NCI-H1105 (cell line): ENCODE measurements at regions not wholly inside any gene's neighbourhood (a gene's known extent, or its start where the extent isn't known, plus 50 kb on each side); places are given as distances from the start of the nearest gene placed in this dataset.
"Not testable (repeated sequence)": the region's sequence is repeated elsewhere in the genome, so short reads cannot be mapped to it uniquely, and the experiment has no call there.

Experiments
- DNase-seq: peaks from one replicate; lab custom pipeline; 2025; lab: John Stamatoyannopoulos, UW

GRCh38 chr7:51929818-51930217, 613.2 kb upstream of the COBL start:
- no peak for DNase-seq

- no peak for DNase-seq
These were observed 611.1 kb upstream of the COBL start for GRCh38 chr7:51927738-51928137.

- no peak for DNase-seq
These were observed 602.0 kb upstream of the COBL start for GRCh38 chr7:51918581-51918980.

GRCh38 chr7:51901489-51901840, 584.9 kb upstream of the COBL start:
- DNase-seq = no peak

- DNase-seq = not testable (repeated sequence)
These were observed 584.3 kb upstream of the COBL start for GRCh38 chr7:51900755-51901488.

GRCh38 chr7:51899611-51900010, 583.0 kb upstream of the COBL start:
- DNase-seq = no peak

- no peak for DNase-seq
These were observed 565.8 kb upstream of the COBL start for GRCh38 chr7:51882412-51882811.

- no peak for DNase-seq
These were observed 564.7 kb upstream of the COBL start for GRCh38 chr7:51881309-51881708.

GRCh38 chr7:51878865-51879264, 562.3 kb upstream of the COBL start:
- no peak for DNase-seq

GRCh38 chr7:51869452-51869851, 552.8 kb upstream of the COBL start:
- no peak for DNase-seq

GRCh38 chr7:51867117-51867516, 550.5 kb upstream of the COBL start:
- DNase-seq = no peak

GRCh38 chr7:51860305-51860704, 543.7 kb upstream of the COBL start:
- DNase-seq = no peak

GRCh38 chr7:51850126-51850525, 533.5 kb upstream of the COBL start:
- DNase-seq = no peak

GRCh38 chr7:51847461-51848134, 531.0 kb upstream of the COBL start:
- DNase-seq = no peak

- DNase-seq = not testable (repeated sequence)
These were observed 522.5 kb upstream of the COBL start for GRCh38 chr7:51839130-51839529.

GRCh38 chr7:51827631-51828030, 511.0 kb upstream of the COBL start:
- DNase-seq = no peak

GRCh38 chr7:51824050-51824449, 507.4 kb upstream of the COBL start:
- no peak for DNase-seq

- DNase-seq = no peak
These were observed 506.8 kb upstream of the COBL start for GRCh38 chr7:51823437-51823836.

GRCh38 chr7:51817694-51818225, 501.2 kb upstream of the COBL start:
- DNase-seq = no peak

- DNase-seq = not testable (repeated sequence)
These were observed 489.3 kb upstream of the COBL start for GRCh38 chr7:51805783-51806431.

GRCh38 chr7:51802718-51803117, 486.1 kb upstream of the COBL start:
- no peak for DNase-seq

GRCh38 chr7:51797371-51797770, 480.8 kb upstream of the COBL start:
- no peak for DNase-seq

GRCh38 chr7:51792796-51793195, 476.2 kb upstream of the COBL start:
- DNase-seq = no peak
